SK-N-SH treated with all-trans-retinoic acid at 6 μM for 48 hours (cell line): ENCODE measurements at regions not wholly inside any gene's neighbourhood (a gene's known extent, or its start where the extent isn't known, plus 50 kb on each side); places are given as distances from the start of the nearest gene placed in this dataset.

Experiments
- OSR1 ChIP-seq: fragments of 250-450 bp; sonication (Bioruptor Pico); IDR thresholded peaks from 2 replicates; pipeline ENCODE4 v1.8.0; 2022; ENCODE audit warnings: moderate library complexity, mild to moderate bottlenecking, inconsistent platforms
- TCF4 ChIP-seq: fragments of 250-450 bp; sonication (Bioruptor Pico); IDR thresholded peaks from 2 replicates; pipeline ENCODE4 v1.8.0; 2021; ENCODE audit warnings: mild to moderate bottlenecking, moderate library complexity, borderline replicate concordance
- ZC3H10 ChIP-seq: fragments of 250-450 bp; sonication (Bioruptor Pico); IDR thresholded peaks from 2 replicates; pipeline ENCODE4 v1.5.1; 2021; ENCODE audit warnings: mild to moderate bottlenecking, moderate library complexity
- ZFP3 ChIP-seq: fragments of 250-450 bp; sonication (Bioruptor Pico); IDR thresholded peaks from 2 replicates; pipeline ENCODE4 v1.5.0; 2020; ENCODE audit warnings: mild to moderate bottlenecking, moderate library complexity
- ZFP30 ChIP-seq: fragments of 450-650 bp; formaldehyde crosslinking; IDR thresholded peaks from 2 replicates; pipeline ENCODE4 v1.5.0; 2022; ENCODE audit warnings: mild to moderate bottlenecking, moderate library complexity
- ZNF70 ChIP-seq: fragments of 450-650 bp; formaldehyde crosslinking; IDR thresholded peaks from 2 replicates; pipeline ENCODE4 v1.5.0; 2020; ENCODE audit warnings: mild to moderate bottlenecking, moderate library complexity
- ZNF8 ChIP-seq: fragments of 450-650 bp; formaldehyde crosslinking; IDR thresholded peaks from 2 replicates; pipeline ENCODE4 v1.5.0; 2020; ENCODE audit warnings: mild to moderate bottlenecking, moderate library complexity
- TF ChIP-seq, protein P1 (sequence below): fragments of 250-450 bp; sonication (Bioruptor Pico); IDR thresholded peaks from 2 replicates; pipeline ENCODE4 v1.5.0; 2020; ENCODE audit warnings: mild to moderate bottlenecking, moderate library complexity
- TF ChIP-seq, protein P2 (sequence below): fragments of 250-450 bp; sonication (Bioruptor Pico); IDR thresholded peaks from 2 replicates; pipeline ENCODE4 v1.8.0; 2020; ENCODE audit warnings: mild to moderate bottlenecking, moderate library complexity, borderline replicate concordance
- TF ChIP-seq, protein P3 (sequence below): fragments of 250-450 bp; sonication (Bioruptor Pico); IDR thresholded peaks from 2 replicates; pipeline ENCODE4 v1.5.1; 2020; ENCODE audit warnings: low read depth, mild to moderate bottlenecking, moderate library complexity
- TF ChIP-seq, protein P4 (sequence below): fragments of 250-450 bp; sonication (Bioruptor Pico); IDR thresholded peaks from 2 replicates; pipeline ENCODE4 v1.8.0; 2021; ENCODE audit warnings: low read depth, mild to moderate bottlenecking, moderate library complexity, borderline replicate concordance

DNA sequence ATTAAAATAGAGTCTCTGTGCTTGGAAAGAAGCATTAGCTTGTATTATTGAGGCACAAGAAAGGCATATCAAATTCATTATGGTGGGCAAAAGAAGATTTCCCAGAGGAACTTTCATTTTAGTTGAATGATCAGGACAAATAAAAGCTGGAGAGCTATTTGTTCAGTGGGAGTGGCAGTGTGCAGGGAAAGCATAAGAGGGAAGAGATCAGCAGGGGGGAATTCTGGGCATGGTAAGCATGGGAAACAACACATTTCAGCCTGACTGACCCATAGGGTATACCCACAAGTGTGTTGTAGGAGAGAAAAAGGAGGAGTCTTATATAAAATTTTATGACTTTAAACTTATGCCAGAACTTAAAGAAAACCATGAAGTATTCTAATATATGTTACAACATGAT is 167.7 kb upstream of the RASA1 start:
- TF ChIP-seq ZNF70 (CRISPR knock-in tag) (no peak), TCF4 (CRISPR knock-in tag) (no peak), OSR1 (CRISPR knock-in tag) (no peak), ZC3H10 (CRISPR knock-in tag) (no peak), ZFP30 (CRISPR knock-in tag) (no peak), ZFP3 (no peak), ZNF8 (CRISPR knock-in tag) (no peak)
- TF ChIP-seq, protein P1, sequence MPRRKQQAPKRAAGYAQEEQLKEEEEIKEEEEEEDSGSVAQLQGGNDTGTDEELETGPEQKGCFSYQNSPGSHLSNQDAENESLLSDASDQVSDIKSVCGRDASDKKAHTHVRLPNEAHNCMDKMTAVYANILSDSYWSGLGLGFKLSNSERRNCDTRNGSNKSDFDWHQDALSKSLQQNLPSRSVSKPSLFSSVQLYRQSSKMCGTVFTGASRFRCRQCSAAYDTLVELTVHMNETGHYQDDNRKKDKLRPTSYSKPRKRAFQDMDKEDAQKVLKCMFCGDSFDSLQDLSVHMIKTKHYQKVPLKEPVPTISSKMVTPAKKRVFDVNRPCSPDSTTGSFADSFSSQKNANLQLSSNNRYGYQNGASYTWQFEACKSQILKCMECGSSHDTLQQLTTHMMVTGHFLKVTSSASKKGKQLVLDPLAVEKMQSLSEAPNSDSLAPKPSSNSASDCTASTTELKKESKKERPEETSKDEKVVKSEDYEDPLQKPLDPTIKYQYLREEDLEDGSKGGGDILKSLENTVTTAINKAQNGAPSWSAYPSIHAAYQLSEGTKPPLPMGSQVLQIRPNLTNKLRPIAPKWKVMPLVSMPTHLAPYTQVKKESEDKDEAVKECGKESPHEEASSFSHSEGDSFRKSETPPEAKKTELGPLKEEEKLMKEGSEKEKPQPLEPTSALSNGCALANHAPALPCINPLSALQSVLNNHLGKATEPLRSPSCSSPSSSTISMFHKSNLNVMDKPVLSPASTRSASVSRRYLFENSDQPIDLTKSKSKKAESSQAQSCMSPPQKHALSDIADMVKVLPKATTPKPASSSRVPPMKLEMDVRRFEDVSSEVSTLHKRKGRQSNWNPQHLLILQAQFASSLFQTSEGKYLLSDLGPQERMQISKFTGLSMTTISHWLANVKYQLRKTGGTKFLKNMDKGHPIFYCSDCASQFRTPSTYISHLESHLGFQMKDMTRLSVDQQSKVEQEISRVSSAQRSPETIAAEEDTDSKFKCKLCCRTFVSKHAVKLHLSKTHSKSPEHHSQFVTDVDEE (CRISPR knock-in tag) = no peak
- TF ChIP-seq, protein P2, sequence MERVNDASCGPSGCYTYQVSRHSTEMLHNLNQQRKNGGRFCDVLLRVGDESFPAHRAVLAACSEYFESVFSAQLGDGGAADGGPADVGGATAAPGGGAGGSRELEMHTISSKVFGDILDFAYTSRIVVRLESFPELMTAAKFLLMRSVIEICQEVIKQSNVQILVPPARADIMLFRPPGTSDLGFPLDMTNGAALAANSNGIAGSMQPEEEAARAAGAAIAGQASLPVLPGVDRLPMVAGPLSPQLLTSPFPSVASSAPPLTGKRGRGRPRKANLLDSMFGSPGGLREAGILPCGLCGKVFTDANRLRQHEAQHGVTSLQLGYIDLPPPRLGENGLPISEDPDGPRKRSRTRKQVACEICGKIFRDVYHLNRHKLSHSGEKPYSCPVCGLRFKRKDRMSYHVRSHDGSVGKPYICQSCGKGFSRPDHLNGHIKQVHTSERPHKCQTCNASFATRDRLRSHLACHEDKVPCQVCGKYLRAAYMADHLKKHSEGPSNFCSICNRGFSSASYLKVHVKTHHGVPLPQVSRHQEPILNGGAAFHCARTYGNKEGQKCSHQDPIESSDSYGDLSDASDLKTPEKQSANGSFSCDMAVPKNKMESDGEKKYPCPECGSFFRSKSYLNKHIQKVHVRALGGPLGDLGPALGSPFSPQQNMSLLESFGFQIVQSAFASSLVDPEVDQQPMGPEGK = no peak
- TF ChIP-seq, protein P3, sequence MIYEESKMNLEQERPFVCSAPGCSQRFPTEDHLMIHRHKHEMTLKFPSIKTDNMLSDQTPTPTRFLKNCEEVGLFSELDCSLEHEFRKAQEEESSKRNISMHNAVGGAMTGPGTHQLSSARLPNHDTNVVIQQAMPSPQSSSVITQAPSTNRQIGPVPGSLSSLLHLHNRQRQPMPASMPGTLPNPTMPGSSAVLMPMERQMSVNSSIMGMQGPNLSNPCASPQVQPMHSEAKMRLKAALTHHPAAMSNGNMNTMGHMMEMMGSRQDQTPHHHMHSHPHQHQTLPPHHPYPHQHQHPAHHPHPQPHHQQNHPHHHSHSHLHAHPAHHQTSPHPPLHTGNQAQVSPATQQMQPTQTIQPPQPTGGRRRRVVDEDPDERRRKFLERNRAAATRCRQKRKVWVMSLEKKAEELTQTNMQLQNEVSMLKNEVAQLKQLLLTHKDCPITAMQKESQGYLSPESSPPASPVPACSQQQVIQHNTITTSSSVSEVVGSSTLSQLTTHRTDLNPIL (CRISPR knock-in tag) = no peak
- TF ChIP-seq, protein P4, sequence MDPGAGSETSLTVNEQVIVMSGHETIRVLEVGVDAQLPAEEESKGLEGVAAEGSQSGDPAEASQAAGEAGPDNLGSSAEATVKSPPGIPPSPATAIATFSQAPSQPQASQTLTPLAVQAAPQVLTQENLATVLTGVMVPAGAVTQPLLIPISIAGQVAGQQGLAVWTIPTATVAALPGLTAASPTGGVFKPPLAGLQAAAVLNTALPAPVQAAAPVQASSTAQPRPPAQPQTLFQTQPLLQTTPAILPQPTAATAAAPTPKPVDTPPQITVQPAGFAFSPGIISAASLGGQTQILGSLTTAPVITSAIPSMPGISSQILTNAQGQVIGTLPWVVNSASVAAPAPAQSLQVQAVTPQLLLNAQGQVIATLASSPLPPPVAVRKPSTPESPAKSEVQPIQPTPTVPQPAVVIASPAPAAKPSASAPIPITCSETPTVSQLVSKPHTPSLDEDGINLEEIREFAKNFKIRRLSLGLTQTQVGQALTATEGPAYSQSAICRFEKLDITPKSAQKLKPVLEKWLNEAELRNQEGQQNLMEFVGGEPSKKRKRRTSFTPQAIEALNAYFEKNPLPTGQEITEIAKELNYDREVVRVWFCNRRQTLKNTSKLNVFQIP (CRISPR knock-in tag) = no peak
